Stimulated activated CD4-positive, alpha-beta T cell treated with anti-CD3 and anti-CD28 coated beads, Interleukin-12 subunit alpha, Interleukin-12 subunit beta, amount 100 ng/mL, for 48 hours (primary cell): ENCODE measurements at regions not wholly inside any gene's neighbourhood (a gene's known extent, or its start where the extent isn't known, plus 50 kb on each side); places are given as distances from the start of the nearest gene placed in this dataset.

ENCODE experiments used
- DNase-seq, 3 donors: peaks; one replicate each; pipeline ENCODE4 v3.0.0-alpha.2; 2020; ENCODE audit warnings: low read depth in 2 of 3, low spot score in 1 of 3

GRCh38 chr22:49424893-49425270 is 402.8 kb downstream of the BRD1 start:
- no peak for DNase-seq

- no peak for DNase-seq
These were observed 404.5 kb downstream of the BRD1 start for GRCh38 chr22:49423125-49423650.

GRCh38 chr22:49422701-49423100 is 405.0 kb downstream of the BRD1 start:
- DNase-seq: no peak

GRCh38 chr22:49420651-49421050 is 407.0 kb downstream of the BRD1 start:
- DNase-seq: no peak

- DNase-seq: no peak
These were observed 408.0 kb downstream of the BRD1 start for GRCh38 chr22:49419661-49420060.

GRCh38 chr22:49418943-49419342 is 408.7 kb downstream of the BRD1 start:
- DNase-seq: no peak

- DNase-seq: no peak
These were observed 409.3 kb downstream of the BRD1 start for GRCh38 chr22:49418341-49418894.

GRCh38 chr22:49417833-49418232 is 409.8 kb downstream of the BRD1 start:
- no peak for DNase-seq

- DNase-seq: no peak
These were observed 410.3 kb downstream of the BRD1 start for GRCh38 chr22:49417326-49417725.

- no peak for DNase-seq
These were observed 412.3 kb downstream of the BRD1 start for GRCh38 chr22:49415151-49415951.

- no peak for DNase-seq
These were observed 414.1 kb downstream of the BRD1 start for GRCh38 chr22:49413551-49413950.

- no peak for DNase-seq
These were observed 414.5 kb downstream of the BRD1 start for GRCh38 chr22:49413146-49413545.

- DNase-seq: no peak
These were observed 415.4 kb downstream of the BRD1 start for GRCh38 chr22:49412236-49412635.

GRCh38 chr22:49411236-49411635 is 416.4 kb downstream of the BRD1 start:
- no peak for DNase-seq

GRCh38 chr22:49408102-49408836 is 419.4 kb downstream of the BRD1 start:
- no peak for DNase-seq

- no peak for DNase-seq
These were observed 420.6 kb downstream of the BRD1 start for GRCh38 chr22:49406879-49407587.

- no peak for DNase-seq
These were observed 421.5 kb downstream of the BRD1 start for GRCh38 chr22:49406047-49406650.

- no peak for DNase-seq
These were observed 422.1 kb downstream of the BRD1 start for GRCh38 chr22:49405590-49405989.

- DNase-seq: no peak
These were observed 423.0 kb downstream of the BRD1 start for GRCh38 chr22:49404576-49405241.

GRCh38 chr22:49404020-49404419 is 423.7 kb downstream of the BRD1 start:
- DNase-seq: no peak
